Body of pancreas (tissue), 4 donors: ENCODE measurements at regions not wholly inside any gene's neighbourhood (a gene's known extent, or its start where the extent isn't known, plus 50 kb on each side); places are given as distances from the start of the nearest gene placed in this dataset.

Experiments
- ATAC-seq: fragments of 150-250 bp; one replicate; pipeline ENCODE4 v1.9.1; 2016
- DNase-seq, 4 donors: peaks; one replicate each; pipeline ENCODE4 v3.0.0-alpha.2; 2019
- H3K27ac ChIP-seq, 4 donors: fragments of 200-600 bp; sonication (generic); 1 replicate in 3 of 4; 2 replicates in 1 of 4; pipeline versions ENCODE4 v1.5.1 to v1.6.1; 2016 to 2019; ENCODE audit warnings: mild to moderate bottlenecking in 1 of 4, mixed read lengths in 1 of 4, moderate library complexity in 1 of 4
- H3K27me3 ChIP-seq, 2 donors: fragments of 200-600 bp; sonication (generic); one replicate each; pipeline ENCODE4 v1.6.0; 2016; ENCODE audit warnings: mild to moderate bottlenecking in 1 of 2
- H3K36me3 ChIP-seq, 2 donors: fragments of 200-600 bp; sonication (generic); replicated peaks in 1 of 2; 2 replicates each; pipeline ENCODE4 v1.5.1; 2016; ENCODE audit warnings: low read depth in 2 of 2; ENCODE audit not compliant: insufficient read depth in 1 of 2
- H3K4me1 ChIP-seq: fragments of 200-600 bp; sonication (generic); one replicate; pipeline ENCODE4 v1.6.0; 2016
- H3K4me3 ChIP-seq, 2 donors: fragments of 200-600 bp; sonication (generic); 1 replicate in 1 of 2; 2 replicates in 1 of 2; pipeline ENCODE4 v1.5.1; 2016 to 2019
- H3K9me3 ChIP-seq, 3 donors: fragments of 200-600 bp; sonication (generic); 1 replicate in 2 of 3; 2 replicates in 1 of 3; pipeline ENCODE4 v1.5.1; 2016
- CTCF ChIP-seq, 7 experiments: fragments of 450-650 bp in 4 of 7; fragments of 200-600 bp in 3 of 7; sonication (generic) in 3 of 7; IDR thresholded peaks; one replicate each; pipeline ENCODE4 v1.5.1; 2016 to 2019; ENCODE audit warnings: antibody characterized with exemption in 7 of 7
- POLR2A ChIP-seq, 3 donors: fragments of 450-650 bp; IDR thresholded peaks; one replicate each; pipeline ENCODE4 v1.6.1; 2016; ENCODE audit warnings: antibody characterized with exemption in 3 of 3, mild to moderate bottlenecking in 2 of 3
- WGBS, 2 donors: methylation state at CpG; one replicate each; pipeline ENCODE4 v1.1.5; 2017; 5-methylcytosine and 5-hydroxymethylcytosine counted together
- intact Hi-C: fragments of 100-400 bp; cut with DNase I; formaldehyde crosslinking; loops from one replicate; pipeline ENCODE4 v1.15.1; 2023

GRCh38 chr5:73999297-73999696 lies 373.3 kb downstream of the ARHGEF28 start:
- intact Hi-C loops = no loop called here
- Histone ChIP-seq H3K27me3 (no peaks in the 10 kb centered on the region), H3K9me3 (no peaks in the 10 kb centered on the region), H3K4me3 (no peak overlapping the region), H3K36me3 (no peaks in the 10 kb centered on the region), H3K4me1 (no peaks in the 10 kb centered on the region), H3K27ac (no peak overlapping the region)
- TF ChIP-seq CTCF (IDR thresholded peaks at IDR 0.05) (no peak), POLR2A (IDR thresholded peaks at IDR 0.05) (no peak)
- no peak for ATAC-seq
- DNase-seq = no peak
- 71 to 77% methylated on average over 3 of the region's 3 CpGs for WGBS, 2 donors

GRCh38 chr5:73998489-73998888 lies 372.5 kb downstream of the ARHGEF28 start:
- intact Hi-C loops = no loop called here
- no peaks in the 10 kb centered on the region for H3K4me1 ChIP-seq
- DNase-seq (no peak), ATAC-seq (no peak)
- H3K9me3 ChIP-seq = no peaks in the 10 kb centered on the region
- WGBS, 2 donors = 41 to 48% methylated on average over 4 of the region's 4 CpGs
- H3K36me3 ChIP-seq = no peaks in the 10 kb centered on the region
- no peak overlapping the region for H3K27ac ChIP-seq
- TF ChIP-seq CTCF (IDR thresholded peaks at IDR 0.05) = no peak
- no peak overlapping the region for H3K4me3 ChIP-seq
- H3K27me3 ChIP-seq = no peaks in the 10 kb centered on the region

- H3K9me3 ChIP-seq = no peaks in the 10 kb centered on the region
- H3K27ac ChIP-seq = no peak overlapping the region
- TF ChIP-seq POLR2A (IDR thresholded peaks at IDR 0.05) (no peak), CTCF (IDR thresholded peaks at IDR 0.05) (no peak)
These were observed 372.0 kb downstream of the ARHGEF28 start for GRCh38 chr5:73997960-73998359.

DNA sequence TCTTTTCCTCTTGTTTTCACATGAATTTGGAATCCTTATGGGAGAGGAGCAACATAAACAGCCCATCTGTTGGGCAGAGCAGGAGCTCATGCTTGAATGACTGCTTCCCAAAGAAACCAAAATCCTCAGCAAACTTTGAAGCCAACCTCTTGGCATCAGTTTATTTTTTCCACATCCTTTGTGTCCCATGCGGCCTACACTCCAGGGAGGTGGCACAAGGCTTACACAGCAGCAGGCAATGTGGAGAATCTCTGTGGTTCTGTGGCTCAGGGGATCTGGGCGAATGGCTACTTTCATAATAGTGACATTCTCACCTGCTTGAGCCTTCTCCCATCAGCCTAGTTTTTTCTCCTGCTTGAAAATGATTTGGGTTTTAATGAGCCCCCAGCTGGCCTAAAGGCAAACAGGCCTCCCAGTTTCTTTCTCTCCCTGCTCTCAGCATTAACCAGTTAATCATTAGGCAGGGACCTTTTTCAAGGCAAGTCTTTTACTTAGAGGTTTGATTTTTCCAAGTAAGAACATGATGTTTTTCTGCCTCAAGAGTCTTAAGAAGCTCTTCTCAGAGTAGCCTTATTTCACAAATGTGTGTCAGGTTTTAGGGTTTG lies 370.3 kb downstream of the ARHGEF28 start:
- Histone ChIP-seq H3K4me1 (no peaks in the 10 kb centered on the region), H3K36me3 (no peaks in the 10 kb centered on the region), H3K9me3 (no peaks in the 10 kb centered on the region), H3K4me3 (no peak overlapping the region), H3K27me3 (no peaks in the 10 kb centered on the region), H3K27ac (no peak overlapping the region)
- ATAC-seq (no peak), DNase-seq (no peak)
- TF ChIP-seq CTCF (IDR thresholded peaks at IDR 0.05) = no peak
- TF ChIP-seq POLR2A (IDR thresholded peaks at IDR 0.05) = no peak
- WGBS, 2 donors = 51 to 84% methylated on average over 2 of the region's 2 CpGs
- intact Hi-C loops = no loop called here

More at GRCh38 chr5:73997960-73998359, 372.0 kb downstream of the ARHGEF28 start:
- H3K36me3 ChIP-seq = no peaks in the 10 kb centered on the region
- intact Hi-C loops = no loop called here
- no peak overlapping the region for H3K4me3 ChIP-seq
- no peaks in the 10 kb centered on the region for H3K4me1 ChIP-seq
- no peaks in the 10 kb centered on the region for H3K27me3 ChIP-seq
- DNase-seq (no peak), ATAC-seq (no peak)

DNA sequence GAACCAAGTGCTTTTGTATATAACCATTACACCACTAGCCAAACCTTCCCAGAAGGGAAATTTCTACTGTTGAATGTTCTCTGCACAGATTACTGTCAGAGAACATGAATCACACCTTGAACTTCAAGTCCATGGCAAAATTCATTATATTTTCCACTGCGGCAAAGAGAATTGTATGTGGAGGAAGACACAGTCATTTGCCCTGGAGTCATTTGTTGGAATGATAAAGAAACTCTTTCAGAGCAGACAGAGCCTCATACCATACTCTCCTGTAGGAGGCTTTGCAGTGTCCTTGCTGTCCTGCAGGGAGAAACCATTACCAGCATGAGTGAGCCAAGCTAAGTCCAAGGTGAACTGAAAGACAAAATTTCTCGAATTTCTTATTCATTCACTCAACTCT lies 369.0 kb downstream of the ARHGEF28 start:
- intact Hi-C loops = no loop called here
- TF ChIP-seq CTCF (IDR thresholded peaks at IDR 0.05) (no peak), POLR2A (IDR thresholded peaks at IDR 0.05) (no peak)
- no peaks in the 10 kb centered on the region for H3K9me3 ChIP-seq

More for the DNA sequence above, 369.0 kb downstream of the ARHGEF28 start:
- Histone ChIP-seq H3K27ac (no peak overlapping the region), H3K4me3 (no peak overlapping the region), H3K4me1 (no peaks in the 10 kb centered on the region), H3K36me3 (no peaks in the 10 kb centered on the region), H3K27me3 (no peaks in the 10 kb centered on the region)
- WGBS, 2 donors = 75 to 87% methylated on average over 2 of the region's 2 CpGs
- DNase-seq = no peak
- ATAC-seq = no peak
